Activated CD4-positive, CD25-positive, alpha-beta regulatory T cell treated with anti-CD3 and anti-CD28 coated beads, Interleukin-2, amount 50 U/mL, for 24 hours (primary cell): ENCODE measurements at regions not wholly inside any gene's neighbourhood (a gene's known extent, or its start where the extent isn't known, plus 50 kb on each side); places are given as distances from the start of the nearest gene placed in this dataset.
"Not testable (repeated sequence)": the region's sequence is repeated elsewhere in the genome, so short reads cannot be mapped to it uniquely, and the experiment has no call there.

Experiments used
- ATAC-seq, 2 donors: fragments of 150-1000 bp; cut with Tn5 transposase; one replicate each; pipeline ENCODE4 v1.10.0; 2021; ENCODE audit warnings: mild to moderate bottlenecking in 1 of 2, moderate library complexity in 1 of 2

DNA sequence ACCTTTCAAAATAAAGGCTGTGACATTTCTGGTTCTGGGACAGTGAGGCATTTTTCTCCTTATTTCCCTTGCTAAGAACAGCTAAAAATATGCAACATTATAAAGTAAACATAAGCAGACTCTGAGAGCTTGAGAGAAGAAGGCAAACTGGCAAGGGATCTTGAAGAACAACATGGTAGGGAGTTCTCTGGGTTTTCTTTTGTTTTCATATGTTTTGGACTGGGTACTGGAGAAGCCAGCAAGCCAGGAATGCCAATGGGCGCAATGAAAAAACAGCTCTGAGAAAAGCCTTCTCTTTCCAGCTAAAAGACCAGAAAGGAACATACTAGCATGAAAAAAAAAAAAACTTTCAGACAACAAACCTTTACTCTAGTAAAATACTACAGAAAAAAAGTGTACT is 351.4 kb upstream of the HS6ST1 start:
- no peak for ATAC-seq

- not testable (repeated sequence) for ATAC-seq
These were observed 353.5 kb upstream of the HS6ST1 start for GRCh38 chr2:128671981-128672757.

DNA sequence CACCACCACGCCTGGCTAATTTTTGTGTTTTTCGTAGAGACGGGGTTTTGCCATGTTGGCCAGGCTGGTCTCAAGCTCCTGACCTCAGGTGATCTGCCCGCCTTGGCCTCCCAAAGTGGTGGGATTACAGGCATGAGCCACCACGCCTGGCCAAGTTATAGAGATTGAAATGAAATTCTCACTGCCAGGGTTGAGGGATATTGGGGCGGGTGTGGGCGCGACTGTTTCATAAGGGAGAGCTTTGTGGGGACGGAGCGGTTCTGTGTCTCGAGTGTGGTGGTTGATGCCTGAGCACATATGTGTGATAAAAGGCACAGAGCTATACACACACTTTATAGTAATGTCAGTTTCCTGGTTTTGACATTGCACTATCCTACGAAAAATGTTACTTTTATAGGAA is 361.0 kb upstream of the HS6ST1 start:
- not testable (repeated sequence) for ATAC-seq

GRCh38 chr2:128681507-128681906 is 362.8 kb upstream of the HS6ST1 start:
- ATAC-seq = no peak

DNA sequence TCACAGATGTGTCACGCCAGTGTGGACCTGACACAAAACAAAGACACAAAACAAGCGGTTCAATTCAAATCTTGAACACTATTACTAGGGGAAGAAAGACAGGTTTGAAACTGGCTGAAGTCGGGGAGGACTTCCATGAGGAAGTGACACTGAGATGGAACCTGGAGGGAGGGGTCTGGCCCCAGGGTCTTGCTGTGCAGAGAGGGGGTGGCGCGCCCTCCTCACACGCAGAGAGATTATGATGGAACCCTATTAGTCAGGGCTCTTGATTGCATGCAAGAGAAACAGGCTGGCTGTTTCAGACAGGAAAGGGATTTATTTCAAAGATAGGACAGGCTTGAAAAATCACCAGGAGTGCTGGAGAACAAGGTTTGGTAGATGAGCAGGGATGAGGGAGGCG is 363.6 kb upstream of the HS6ST1 start:
- no peak for ATAC-seq

DNA sequence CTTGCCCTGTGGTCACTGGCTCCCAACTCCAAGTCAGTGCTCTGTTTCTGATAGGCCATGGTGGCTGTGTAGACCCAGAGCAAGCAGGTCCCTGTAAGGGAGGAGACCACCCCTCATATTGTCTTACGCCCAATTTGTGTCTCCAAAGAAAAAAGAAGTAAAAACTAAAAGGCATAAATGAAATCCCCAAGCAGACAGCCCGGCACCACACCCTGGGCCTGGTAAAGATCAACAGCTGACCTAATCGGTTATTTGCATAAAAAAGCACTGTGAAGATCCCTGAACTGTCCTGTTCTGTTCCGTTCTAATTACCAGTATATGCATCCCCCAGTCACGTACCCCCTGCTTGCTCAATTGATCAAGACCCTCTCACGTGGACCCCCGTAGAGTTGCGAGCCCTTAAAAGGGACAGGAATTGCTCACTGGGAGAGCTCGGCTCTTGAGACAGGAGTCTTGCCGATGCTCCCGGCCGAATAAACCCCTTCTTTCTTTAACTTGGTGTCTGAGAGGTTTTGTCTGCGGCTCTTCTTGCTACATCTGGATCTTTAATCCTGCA is 364.1 kb upstream of the HS6ST1 start:
- no peak for ATAC-seq

GRCh38 chr2:128684523-128684922 is 365.9 kb upstream of the HS6ST1 start:
- ATAC-seq = no peak

DNA sequence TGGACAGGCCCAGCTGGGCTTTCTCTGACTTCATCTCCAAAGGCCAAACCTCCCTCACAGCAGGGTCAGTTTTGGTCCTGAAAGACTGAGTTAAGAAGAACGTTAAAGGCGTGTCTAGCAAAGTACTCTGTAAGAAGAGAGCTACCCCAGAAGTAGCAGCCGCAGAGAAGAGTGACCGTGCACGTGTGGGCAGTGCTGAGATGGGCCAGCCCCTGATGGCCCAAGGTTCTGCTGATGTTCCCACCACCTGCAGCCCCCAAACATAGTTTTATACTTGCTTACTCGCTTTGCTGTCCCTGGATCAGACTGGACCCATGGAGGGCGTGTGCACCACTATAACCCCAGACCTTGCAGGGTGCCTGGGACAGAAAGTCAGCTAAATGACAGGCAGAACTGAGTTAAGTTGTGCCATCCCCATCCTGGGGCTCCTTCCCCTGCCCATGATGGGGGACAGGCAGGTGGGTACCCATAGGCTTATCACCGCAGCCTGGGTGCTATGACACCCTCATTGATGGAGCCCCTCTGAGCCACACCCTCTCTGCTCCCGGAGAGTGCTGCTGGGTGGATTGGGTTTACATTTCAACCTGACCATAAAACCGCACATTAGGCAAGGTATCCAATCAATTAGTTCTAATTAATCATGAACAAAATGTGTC is 367.3 kb upstream of the HS6ST1 start:
- ATAC-seq = no peak

DNA sequence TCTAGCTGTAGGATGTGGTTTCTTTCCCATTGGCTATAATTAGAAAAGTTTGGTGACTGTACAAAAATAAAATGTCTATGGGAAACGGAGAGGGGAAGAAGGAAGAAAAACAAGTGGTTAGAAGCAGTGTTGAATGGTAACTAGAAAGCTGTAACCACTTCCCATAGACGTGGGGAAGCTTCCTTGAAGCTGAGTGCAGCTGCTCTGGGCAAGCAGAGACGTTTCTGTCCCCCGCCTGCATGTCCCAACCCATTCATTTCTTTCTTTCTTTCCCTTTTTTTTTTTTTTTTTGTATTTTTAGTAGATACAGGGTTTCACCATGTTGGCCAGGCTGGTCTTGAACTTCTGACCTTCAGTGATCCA is 367.8 kb upstream of the HS6ST1 start:
- no peak for ATAC-seq

DNA sequence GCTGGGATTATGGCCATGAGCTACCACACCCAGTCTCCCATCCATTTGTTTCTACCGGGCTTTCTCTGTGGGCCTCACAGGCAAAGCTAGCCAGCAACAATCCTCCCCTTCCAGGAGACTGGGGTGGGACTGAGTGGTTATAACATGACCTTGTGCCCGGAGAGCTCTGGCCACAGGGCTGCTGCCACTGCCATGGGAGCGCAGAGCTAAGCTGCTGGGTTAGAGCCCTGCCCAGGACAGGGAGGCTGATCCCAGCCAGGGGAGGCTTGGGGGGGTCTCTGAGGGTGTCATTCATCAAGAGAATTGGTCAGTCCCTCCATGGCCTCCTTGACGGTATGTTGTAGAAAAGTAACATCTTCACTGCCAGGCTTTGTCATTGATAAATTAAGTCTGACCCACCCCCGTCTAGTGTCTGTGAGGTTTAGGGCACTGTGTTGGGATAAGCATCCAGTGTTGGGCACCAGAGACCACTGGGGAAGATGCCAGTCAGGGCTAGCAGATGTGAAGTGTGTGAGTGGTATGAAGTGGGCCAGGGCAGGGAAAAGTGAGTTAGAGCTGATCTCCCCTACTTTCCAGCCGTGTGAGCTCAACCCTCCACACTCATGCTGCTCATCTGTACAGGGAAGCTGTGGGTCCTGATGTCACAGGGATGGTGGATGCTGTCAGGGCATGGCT is 368.4 kb upstream of the HS6ST1 start:
- no peak for ATAC-seq

- no peak for ATAC-seq
These were observed 368.9 kb upstream of the HS6ST1 start for GRCh38 chr2:128687565-128687964.

GRCh38 chr2:128689971-128690370 is 371.3 kb upstream of the HS6ST1 start:
- ATAC-seq = no peak

- ATAC-seq = no peak
These were observed 371.8 kb upstream of the HS6ST1 start for GRCh38 chr2:128690431-128690830.

- no peak for ATAC-seq
These were observed 372.2 kb upstream of the HS6ST1 start for GRCh38 chr2:128690869-128691268.

DNA sequence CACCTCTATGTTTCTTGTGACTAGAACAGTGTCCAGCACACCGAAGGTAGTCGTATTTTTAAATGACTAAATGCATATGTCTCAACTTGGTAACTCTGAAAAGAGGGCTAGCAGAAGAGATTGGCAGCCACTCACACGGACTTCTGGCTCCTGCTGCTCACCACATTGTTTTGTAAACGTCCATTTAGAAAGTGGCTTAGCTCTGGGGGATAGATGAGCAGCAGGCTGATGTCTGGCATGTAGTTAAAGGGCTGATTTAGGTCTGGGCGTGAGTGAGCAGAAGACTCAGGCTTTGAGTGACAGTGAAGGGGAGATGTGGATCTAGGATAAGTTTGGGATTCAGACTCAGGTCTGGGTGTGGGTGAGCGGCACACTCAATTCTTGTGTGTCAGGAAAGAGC is 372.9 kb upstream of the HS6ST1 start:
- no peak for ATAC-seq

GRCh38 chr2:128692895-128693742 is 374.5 kb upstream of the HS6ST1 start:
- ATAC-seq = no peak

DNA sequence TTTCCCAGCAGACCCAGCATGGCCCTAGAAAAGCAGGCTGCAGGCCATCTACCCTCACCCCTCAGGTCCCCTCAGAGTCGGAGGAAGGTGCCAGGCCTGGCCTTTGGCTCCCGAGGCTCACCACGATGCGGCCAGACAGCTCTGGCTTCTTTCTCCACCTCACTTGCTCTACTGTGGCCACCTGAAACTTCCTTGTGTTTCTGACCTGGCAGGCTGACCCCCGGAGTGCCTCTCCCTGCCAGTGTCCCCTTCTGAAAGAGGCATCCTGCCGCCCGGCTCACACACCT is 375.0 kb upstream of the HS6ST1 start:
- ATAC-seq = no peak

DNA sequence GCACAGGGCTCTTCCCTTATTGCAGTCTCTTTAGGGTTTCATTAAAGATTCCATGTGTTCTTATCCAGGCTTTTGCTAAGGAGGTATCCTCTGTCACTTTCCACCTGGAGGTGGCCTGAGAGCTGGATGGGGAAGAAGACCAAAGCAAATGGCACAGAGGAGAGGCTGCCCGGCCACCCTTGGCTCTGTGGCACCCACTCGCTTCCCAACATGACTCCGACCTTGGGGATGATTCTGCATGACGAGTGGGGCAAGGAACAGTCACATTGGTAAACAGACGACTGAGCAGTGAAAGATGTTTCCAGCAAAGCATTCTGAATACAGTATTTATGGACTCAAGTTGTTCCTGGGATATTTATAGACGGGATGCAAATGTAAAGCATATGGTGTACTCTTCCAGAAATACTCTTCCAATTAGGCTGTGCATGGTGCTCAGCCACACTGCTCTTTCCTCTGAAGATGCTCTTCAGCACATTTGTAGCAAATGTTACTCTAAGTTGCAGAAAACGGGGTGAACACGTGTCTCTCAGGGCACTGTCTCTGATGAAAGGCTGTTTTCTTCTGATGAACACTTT is 377.1 kb upstream of the HS6ST1 start:
- ATAC-seq = no peak

- ATAC-seq = no peak
These were observed 377.8 kb upstream of the HS6ST1 start for GRCh38 chr2:128696421-128696820.

- ATAC-seq = no peak
These were observed 382.8 kb upstream of the HS6ST1 start for GRCh38 chr2:128701418-128701817.

GRCh38 chr2:128702616-128703015 is 383.9 kb upstream of the HS6ST1 start:
- ATAC-seq = no peak

- no peak for ATAC-seq
These were observed 389.6 kb upstream of the HS6ST1 start for GRCh38 chr2:128708106-128708816.
